T-helper 1 cell treated with Interleukin-12 subunit alpha and Interleukin-12 subunit beta and Interleukin-4 antibody, amounts not matched to agents 30 μg/mL and 1 μg/mL, for 36 hours (primary cell): ENCODE measurements at regions not wholly inside any gene's neighbourhood (a gene's known extent, or its start where the extent isn't known, plus 50 kb on each side); places are given as distances from the start of the nearest gene placed in this dataset.
A peak's percentile ranks its signal among the peaks of the same experiment; 100 is the strongest.

ENCODE experiments used
- H3K27ac Mint-ChIP-seq: one replicate; pipeline ENCODE4 v1.8.0; 2021; ENCODE audit warnings: mild to moderate bottlenecking, mixed read lengths
- H3K27me3 Mint-ChIP-seq: one replicate; pipeline ENCODE4 v1.8.0; 2021; ENCODE audit warnings: low read depth, mixed read lengths
- H3K36me3 Mint-ChIP-seq: one replicate; pipeline ENCODE4 v1.8.0; 2021; ENCODE audit warnings: low read depth, mixed read lengths
- H3K4me1 Mint-ChIP-seq: one replicate; pipeline ENCODE4 v1.8.0; 2021; ENCODE audit warnings: low read depth, mixed read lengths
- H3K4me3 Mint-ChIP-seq: one replicate; pipeline ENCODE4 v1.8.0; 2021; ENCODE audit warnings: mild to moderate bottlenecking, moderate library complexity, mixed read lengths
- H3K9me3 Mint-ChIP-seq: one replicate; pipeline ENCODE4 v1.8.0; 2021; ENCODE audit warnings: mixed read lengths

DNA sequence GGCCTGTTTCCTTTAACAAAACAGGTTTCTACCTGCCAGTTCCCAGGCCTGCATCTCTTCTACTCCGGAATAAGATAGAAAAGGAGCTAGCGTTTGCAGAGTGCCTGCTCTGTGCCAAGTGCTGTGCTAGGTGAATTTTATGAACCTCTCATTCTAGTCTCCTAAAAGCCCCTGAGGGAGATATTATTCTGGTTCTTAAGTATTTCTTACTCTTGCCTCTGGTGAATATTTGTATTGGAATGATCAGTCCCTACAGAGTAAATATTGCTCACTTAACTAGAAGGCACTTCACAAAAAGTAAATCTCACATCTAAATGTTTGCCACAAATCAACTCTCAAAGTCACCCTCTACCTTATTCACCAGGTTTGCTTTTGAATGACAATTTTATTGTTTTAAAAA lies 227.1 kb downstream of the AUH start:
- peaks cover 41% of the 10 kb centered on the region for H3K4me1 Mint-ChIP-seq
- H3K27me3 Mint-ChIP-seq = peaks cover 4% of the 10 kb centered on the region
- H3K4me3 Mint-ChIP-seq = no peak overlapping the region
- no peak overlapping the region for H3K27ac Mint-ChIP-seq
- H3K36me3 Mint-ChIP-seq = peaks cover 42% of the 10 kb centered on the region
- H3K9me3 Mint-ChIP-seq = peaks cover 14% of the 10 kb centered on the region

DNA sequence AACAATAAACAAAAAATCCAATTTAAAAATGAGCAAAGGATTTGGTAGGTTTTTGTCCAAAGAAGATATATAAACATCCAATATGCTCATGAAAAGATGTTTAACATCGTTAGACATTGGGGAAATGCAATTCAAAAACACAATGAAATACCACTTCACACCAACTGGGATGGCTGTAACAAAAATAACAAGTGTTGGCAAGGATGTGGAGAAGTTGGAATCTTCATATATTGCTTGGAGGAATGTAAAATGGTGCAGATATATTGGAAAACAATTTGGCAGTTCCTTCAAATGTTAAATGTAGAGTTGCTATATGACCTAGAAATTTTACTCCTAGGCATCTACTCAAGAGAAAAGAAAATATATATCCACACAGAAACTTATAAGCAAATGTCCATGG lies 224.3 kb downstream of the AUH start:
- no peak overlapping the region for H3K4me3 Mint-ChIP-seq

DNA sequence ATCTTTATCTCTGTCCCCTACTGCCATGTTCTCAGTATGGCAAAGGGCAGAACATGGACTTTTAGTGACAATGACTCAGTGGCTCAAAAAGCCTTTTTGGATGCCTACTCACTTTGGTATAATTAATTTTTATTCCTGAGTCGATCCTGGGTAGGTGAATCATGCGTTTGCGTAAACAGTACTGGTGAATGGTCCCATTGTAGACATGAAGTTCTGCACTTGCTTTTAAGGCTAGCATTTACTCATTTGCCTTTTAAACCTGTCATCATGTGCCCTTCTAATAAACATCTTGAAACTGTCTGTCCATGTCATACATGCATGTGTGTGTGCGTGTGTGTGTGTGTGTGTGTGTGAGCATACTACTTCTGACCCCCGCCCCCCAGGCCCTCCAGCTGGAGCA lies 223.0 kb downstream of the AUH start:
- Mint-ChIP-seq H3K9me3 (peaks cover 14% of the 10 kb centered on the region), H3K36me3 (peaks cover 53% of the 10 kb centered on the region), H3K27ac (no peak overlapping the region), H3K27me3 (peaks cover 4% of the 10 kb centered on the region), H3K4me3 (no peak overlapping the region), H3K4me1 (peaks cover 32% of the 10 kb centered on the region)

More for the DNA sequence above, 224.3 kb downstream of the AUH start:
- Mint-ChIP-seq H3K4me1 (peaks cover 34% of the 10 kb centered on the region), H3K36me3 (peaks cover 49% of the 10 kb centered on the region), H3K9me3 (peaks cover 14% of the 10 kb centered on the region), H3K27ac (no peak overlapping the region), H3K27me3 (peaks cover 4% of the 10 kb centered on the region)

DNA sequence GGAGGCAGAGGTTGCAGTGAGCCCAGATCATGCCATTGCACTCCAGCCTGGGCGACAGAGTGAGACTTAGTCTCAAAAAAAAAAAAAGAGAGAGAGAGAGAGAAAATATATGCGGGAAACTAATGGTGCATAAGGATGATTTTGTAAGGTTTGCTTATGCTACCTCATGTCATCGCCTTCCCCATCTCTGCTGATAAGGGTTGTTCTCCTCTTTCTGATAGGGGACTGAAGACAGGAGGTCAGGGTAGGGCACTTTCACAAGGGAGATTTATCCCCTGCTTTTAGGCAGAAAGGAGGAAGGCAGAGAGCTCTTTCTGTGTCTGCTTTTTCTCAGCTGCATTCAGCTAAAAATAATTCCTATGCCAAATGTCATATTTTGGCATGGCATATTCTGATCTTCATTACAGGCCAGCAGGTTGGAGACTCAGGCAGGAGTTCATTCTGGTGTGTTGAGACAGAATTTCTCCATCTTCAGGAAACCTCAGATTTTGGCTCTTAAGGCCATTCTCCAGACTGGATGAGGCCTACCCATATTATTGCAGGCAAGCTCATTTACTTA lies 220.2 kb downstream of the AUH start:
- Mint-ChIP-seq H3K4me3 (no peak overlapping the region), H3K4me1 (peaks cover 44% of the 10 kb centered on the region), H3K27me3 (no peaks in the 10 kb centered on the region), H3K27ac (no peak overlapping the region), H3K36me3 (peaks cover 48% of the 10 kb centered on the region), H3K9me3 (peaks cover 22% of the 10 kb centered on the region)

DNA sequence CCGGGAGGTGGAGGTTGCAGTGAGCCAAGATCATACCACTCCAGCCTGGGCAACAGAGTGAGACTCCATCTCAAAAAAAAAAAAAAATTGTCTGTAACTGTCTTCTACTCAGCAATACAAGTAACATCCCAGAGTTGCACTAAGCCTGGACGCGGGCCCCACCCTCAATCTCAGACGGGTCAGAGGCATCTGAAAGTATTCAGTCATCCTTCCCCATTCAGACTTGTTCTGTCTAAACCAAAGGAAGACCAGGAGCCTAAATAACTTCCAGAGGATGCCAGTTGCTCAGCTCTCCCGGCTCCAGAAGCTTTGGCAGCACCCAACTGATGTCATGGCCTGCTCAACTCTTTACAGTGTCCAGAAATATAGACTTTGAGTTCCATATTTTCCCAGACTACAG lies 218.6 kb downstream of the AUH start:
- peaks cover 21% of the 10 kb centered on the region for H3K9me3 Mint-ChIP-seq
- H3K27me3 Mint-ChIP-seq = no peaks in the 10 kb centered on the region
- peaks cover 49% of the 10 kb centered on the region for H3K4me1 Mint-ChIP-seq
- H3K36me3 Mint-ChIP-seq = peaks cover 46% of the 10 kb centered on the region
- no peak overlapping the region for H3K4me3 Mint-ChIP-seq
- no peak overlapping the region for H3K27ac Mint-ChIP-seq

DNA sequence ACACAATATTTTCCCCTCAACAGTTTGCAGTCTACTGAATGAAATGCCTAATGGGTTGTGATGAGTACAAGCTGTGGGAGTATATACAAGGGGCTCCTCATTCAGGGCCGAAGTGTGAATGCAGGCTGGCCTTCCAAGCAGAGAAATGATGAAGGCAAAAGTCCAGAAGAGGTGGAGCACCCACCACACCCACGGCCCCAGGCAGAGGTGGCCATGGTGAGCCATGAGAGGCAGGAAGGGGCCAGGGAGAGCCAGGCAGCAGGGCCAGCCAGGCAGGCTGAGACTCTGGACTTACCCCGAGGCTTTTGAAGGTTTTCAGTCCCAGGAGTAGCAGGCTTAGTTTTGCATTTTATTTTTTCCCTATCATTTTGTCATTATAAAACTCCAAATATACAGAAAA lies 218.1 kb downstream of the AUH start:
- H3K4me3 Mint-ChIP-seq = no peak overlapping the region
- no peak overlapping the region for H3K27ac Mint-ChIP-seq
- peaks cover 51% of the 10 kb centered on the region for H3K4me1 Mint-ChIP-seq
- no peaks in the 10 kb centered on the region for H3K27me3 Mint-ChIP-seq
- H3K9me3 Mint-ChIP-seq = peaks cover 26% of the 10 kb centered on the region
- peaks cover 46% of the 10 kb centered on the region for H3K36me3 Mint-ChIP-seq

DNA sequence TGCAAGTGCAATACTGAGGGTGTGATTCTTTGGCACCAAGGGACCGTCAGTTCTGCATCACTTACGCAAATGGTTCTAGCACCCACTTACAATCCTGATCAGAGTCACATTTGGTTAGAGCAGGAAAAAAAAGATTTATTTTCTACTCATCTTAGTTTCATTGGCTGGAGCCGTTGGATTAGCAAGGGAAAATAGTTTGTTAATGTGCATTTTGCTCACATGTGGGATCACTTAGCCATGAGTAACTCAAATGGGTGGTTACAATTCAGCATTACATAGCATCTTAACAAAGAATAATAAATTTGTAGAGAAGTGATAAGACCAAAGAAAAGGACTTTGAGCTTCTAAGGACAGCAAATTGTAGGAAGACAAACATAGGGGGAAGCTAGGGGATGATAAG lies 216.9 kb downstream of the AUH start:
- Mint-ChIP-seq H3K27ac (peak overlapping the region; percentile 82), H3K27me3 (no peaks in the 10 kb centered on the region), H3K36me3 (peaks cover 50% of the 10 kb centered on the region)

DNA sequence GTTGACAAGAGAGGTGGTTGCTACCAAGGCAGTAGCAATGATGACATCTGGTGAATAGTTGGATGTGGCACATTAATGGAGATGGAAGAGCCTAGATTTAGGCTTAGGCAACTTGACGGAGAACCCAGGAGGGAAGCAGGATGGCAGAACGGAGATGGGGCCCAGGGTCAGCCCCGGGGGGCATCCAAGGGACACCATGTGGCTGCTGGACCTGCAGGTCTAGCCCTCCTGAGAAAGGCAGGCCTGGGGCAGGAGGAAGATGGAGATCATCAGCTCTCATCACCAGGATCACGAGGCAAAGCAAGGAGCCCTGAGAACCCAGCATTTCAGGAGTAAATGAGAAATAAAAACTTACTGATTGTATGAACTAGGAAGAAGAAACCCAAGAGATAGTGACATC lies 216.2 kb downstream of the AUH start:
- Mint-ChIP-seq H3K4me3 (peak overlapping the region; percentile 3), H3K4me1 (peaks cover 60% of the 10 kb centered on the region), H3K9me3 (peaks cover 39% of the 10 kb centered on the region), H3K27me3 (no peaks in the 10 kb centered on the region), H3K36me3 (peaks cover 55% of the 10 kb centered on the region), H3K27ac (peak overlapping the region; percentile 82)

More for the DNA sequence above, 216.9 kb downstream of the AUH start:
- no peak overlapping the region for H3K4me3 Mint-ChIP-seq
- peaks cover 34% of the 10 kb centered on the region for H3K9me3 Mint-ChIP-seq
- peaks cover 55% of the 10 kb centered on the region for H3K4me1 Mint-ChIP-seq

DNA sequence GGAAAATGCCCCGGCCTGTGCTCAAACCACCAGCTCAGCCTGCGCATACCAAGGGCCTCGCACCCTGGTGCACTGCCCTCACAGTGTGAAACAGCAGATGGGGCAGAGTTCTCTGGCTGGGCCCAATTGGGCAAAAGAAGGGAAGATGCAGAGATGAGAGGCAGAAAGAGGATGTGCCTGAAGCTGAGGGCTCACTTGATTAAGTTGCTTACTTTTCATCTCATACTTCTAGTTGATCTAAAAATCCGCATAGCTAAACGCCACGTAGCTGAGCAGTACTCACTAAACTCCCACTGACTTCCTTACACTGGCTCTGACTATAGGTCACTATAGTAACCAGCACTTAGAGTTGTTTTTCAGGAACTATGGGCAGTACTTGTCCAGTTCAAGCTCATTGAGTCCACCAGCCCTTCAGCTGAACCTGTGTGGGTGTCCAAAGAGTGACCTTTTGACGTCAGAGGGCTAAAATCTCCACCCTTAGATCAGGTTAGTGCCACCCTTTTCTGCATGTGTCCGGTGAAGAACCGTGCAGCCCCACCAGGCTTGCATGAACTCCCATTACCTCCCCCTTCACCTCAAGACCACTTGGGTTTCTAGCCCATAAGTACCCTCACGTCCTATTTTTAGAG lies 215.2 kb downstream of the AUH start:
- Mint-ChIP-seq H3K9me3 (peaks cover 39% of the 10 kb centered on the region), H3K4me1 (peaks cover 63% of the 10 kb centered on the region), H3K36me3 (peaks cover 52% of the 10 kb centered on the region), H3K27me3 (no peaks in the 10 kb centered on the region), H3K4me3 (no peak overlapping the region), H3K27ac (peak overlapping the region; percentile 93)

DNA sequence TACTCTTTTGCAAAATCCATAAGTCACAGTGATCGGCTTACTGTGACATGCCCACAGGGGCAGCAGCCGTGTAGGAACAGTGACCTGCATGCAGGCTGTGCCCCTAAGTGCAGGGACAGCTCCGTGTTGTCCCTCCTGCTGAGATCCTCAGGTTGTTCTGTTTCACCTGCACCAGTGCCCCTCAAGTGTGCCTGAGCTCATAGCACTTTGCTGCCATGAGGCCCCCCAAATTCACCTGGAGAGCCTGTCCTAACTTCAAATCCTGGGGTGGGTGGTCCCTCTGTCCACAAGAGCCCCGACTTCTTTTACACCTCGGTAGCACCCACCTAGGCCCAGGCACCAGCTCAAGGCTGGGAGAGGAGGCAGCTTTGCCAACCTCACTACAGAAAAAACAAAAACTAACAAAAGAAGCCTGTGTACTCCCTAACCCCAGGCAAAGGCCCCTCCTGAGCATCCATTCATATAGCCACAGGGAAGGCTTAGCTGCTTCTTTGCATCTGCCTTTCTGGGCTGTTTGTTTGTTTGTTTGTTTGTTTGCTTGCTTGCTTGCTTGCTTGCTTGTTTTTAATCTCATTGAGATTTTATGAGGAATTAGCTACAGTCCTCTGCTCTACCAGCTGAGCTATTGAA lies 214.5 kb downstream of the AUH start:
- Mint-ChIP-seq H3K36me3 (peaks cover 52% of the 10 kb centered on the region), H3K9me3 (peaks cover 39% of the 10 kb centered on the region), H3K4me3 (peak overlapping the region; percentile 58), H3K27me3 (no peaks in the 10 kb centered on the region), H3K27ac (peak overlapping the region; percentile 93), H3K4me1 (peaks cover 63% of the 10 kb centered on the region)

DNA sequence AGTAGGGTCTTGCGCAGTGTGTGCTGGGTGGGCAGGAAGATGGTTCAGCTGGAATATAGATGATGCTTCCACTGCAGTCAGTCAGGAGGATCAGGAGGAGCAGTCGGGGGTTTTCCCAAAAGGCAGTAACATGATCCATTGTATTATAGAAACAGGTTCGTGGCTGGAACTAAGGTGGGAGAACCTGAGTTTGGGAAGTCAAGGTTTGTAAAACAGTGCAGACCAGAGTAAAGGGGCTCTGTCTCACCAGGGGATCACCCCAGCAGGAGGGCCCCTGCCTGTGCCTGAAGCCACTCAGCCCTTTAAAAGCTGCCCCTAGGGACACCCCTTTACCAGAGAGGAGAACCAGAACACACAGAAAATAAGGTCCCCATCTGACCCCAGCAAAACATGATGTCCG lies 213.4 kb downstream of the AUH start:
- H3K36me3 Mint-ChIP-seq = peaks cover 57% of the 10 kb centered on the region
- H3K27ac Mint-ChIP-seq = peak overlapping the region; percentile 93
- peaks cover 46% of the 10 kb centered on the region for H3K9me3 Mint-ChIP-seq
- H3K4me1 Mint-ChIP-seq = peaks cover 73% of the 10 kb centered on the region
- H3K27me3 Mint-ChIP-seq = no peaks in the 10 kb centered on the region
- H3K4me3 Mint-ChIP-seq = peak overlapping the region; percentile 58

DNA sequence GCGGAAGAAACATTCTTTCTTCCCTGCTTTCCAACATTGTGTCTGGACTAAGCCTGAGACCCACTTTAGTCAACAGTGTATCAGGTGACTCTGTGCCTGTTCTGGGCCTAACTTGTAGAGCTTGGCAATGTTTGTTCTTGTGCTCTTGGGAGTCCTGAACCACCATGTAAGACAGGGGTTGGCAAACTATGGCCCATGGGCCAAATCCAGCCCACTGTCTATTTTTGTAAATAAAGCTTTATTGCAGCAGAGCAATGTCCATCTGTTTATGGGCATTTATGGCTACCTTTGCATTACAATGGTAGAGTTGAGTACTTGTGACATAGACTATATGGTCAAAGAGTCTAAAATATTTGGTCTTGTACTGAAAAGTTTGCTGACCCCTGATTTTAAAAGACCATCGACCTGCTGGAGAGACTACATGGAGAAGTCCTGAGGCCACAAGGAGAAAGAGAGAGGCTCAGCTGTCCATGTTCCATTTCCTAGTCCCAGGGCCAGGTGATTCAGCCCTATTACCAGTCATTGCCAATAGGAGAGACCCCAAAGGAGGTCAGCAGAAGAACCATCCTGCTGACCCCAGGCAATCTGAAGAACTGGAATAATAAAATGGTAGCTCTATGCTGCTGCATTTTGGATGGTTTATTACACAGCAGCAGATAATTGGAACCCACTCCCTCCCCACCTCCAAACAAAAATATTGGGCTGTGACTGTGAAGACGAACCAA lies 211.3 kb downstream of the AUH start:
- Mint-ChIP-seq H3K4me3 (peak overlapping the region; percentile 21), H3K36me3 (peaks cover 57% of the 10 kb centered on the region), H3K27ac (peak overlapping the region; percentile 87), H3K9me3 (peaks cover 39% of the 10 kb centered on the region), H3K4me1 (peaks cover 82% of the 10 kb centered on the region), H3K27me3 (no peaks in the 10 kb centered on the region)

DNA sequence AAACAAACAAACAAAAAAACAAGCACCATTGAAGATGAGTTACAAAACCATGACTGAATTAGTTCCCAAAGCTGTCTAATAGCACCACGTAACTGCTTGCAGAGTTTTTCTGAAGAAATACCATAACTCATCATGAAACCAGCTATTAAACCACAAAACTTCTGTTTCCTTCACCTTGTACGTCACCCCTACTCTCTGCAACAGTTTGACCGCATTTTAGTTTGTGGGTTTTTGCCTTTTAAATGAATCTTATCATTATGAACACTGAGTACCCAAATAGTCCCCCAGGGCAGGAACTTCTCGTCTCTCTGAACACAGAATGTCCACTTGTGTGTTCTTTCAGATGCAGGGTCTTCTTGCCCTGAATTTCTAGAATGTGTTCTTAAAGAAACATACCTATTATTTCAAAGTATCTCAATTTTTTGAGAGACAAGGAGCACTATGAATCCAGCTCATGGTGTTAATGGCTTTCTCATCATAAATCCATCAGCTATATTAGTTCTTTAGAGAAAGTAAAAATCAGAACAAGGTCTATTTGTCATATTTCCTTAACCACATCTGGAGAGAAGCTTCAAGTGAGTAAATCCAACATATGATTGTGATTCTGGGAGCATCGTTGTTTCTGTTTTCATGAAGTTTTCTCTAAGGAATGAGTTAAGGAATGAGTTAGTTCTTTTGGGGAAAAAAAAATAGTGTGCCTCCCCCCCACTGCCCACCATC lies 210.6 kb downstream of the AUH start:
- Mint-ChIP-seq H3K36me3 (peaks cover 58% of the 10 kb centered on the region), H3K27ac (peak overlapping the region; percentile 87), H3K4me1 (peaks cover 83% of the 10 kb centered on the region), H3K9me3 (peaks cover 38% of the 10 kb centered on the region), H3K27me3 (no peaks in the 10 kb centered on the region), H3K4me3 (peak overlapping the region; percentile 21)

DNA sequence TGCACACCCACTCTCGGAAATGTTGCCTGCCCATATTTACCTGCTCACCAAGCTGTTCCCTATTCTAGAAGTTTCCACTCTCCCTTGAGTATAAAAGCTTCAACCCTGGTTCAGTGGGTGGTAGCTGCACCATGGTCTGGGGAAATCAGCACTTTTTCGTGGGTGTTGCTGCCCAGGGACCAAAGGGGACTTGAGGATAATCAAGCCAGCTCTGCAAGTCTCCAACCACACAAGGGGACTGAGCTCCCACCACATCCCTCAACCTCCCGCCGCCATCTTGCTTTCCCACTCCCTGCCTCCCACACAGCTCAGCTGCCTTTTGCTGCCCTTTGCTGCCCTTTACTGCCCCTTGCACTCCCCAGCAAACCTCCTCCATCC lies 210.0 kb downstream of the AUH start:
- Mint-ChIP-seq H3K4me3 (peak overlapping the region; percentile 21), H3K4me1 (peaks cover 83% of the 10 kb centered on the region), H3K27me3 (no peaks in the 10 kb centered on the region), H3K9me3 (peaks cover 44% of the 10 kb centered on the region), H3K27ac (peak overlapping the region; percentile 87), H3K36me3 (peaks cover 64% of the 10 kb centered on the region)
